GM23338 (cell line): ENCODE measurements at regions not wholly inside any gene's neighbourhood (a gene's known extent, or its start where the extent isn't known, plus 50 kb on each side); places are given as distances from the start of the nearest gene placed in this dataset.

ENCODE experiments used
- ATAC-seq: fragments of 200-7000 bp; cut with Tn5 transposase; 3 replicates; pipeline ENCODE4 v1.9.1; 2020
- DNase-seq: peaks from one replicate; pipeline ENCODE4 v3.0.0-alpha.2; 2015; ENCODE audit warnings: low spot score
- H2AFZ ChIP-seq: fragments of 200-600 bp; sonication (generic); 2 replicates; pipeline ENCODE4 v1.8.0; 2016; ENCODE audit warnings: antibody characterized with exemption, mild to moderate bottlenecking, moderate library complexity
- H3F3A ChIP-seq: fragments of 200-600 bp; sonication (generic); replicated peaks from 2 replicates; pipeline ENCODE4 v1.8.0; 2017; ENCODE audit warnings: antibody characterized with exemption, mixed run types, low read depth
- H3K27ac ChIP-seq: fragments of 200-600 bp; sonication (generic); 2 replicates; pipeline ENCODE4 v1.6.1; 2016; ENCODE audit warnings: low read depth
- H3K27me3 ChIP-seq: fragments of 200-600 bp; sonication (generic); 2 replicates; pipeline ENCODE4 v1.8.0; 2016; ENCODE audit warnings: mild to moderate bottlenecking, mixed run types, moderate library complexity; ENCODE audit not compliant: insufficient read depth
- H3K36me3 ChIP-seq: fragments of 200-600 bp; sonication (generic); 2 replicates; pipeline ENCODE4 v1.8.0; 2016; ENCODE audit warnings: mild to moderate bottlenecking; ENCODE audit not compliant: insufficient read depth
- H3K4me1 ChIP-seq: fragments of 200-600 bp; sonication (generic); 2 replicates; pipeline ENCODE4 v1.8.0; 2016; ENCODE audit warnings: mild to moderate bottlenecking, moderate library complexity; ENCODE audit not compliant: insufficient read depth
- H3K4me2 ChIP-seq: fragments of 200-600 bp; sonication (generic); 2 replicates; pipeline ENCODE4 v1.7.1; 2017; ENCODE audit warnings: mixed run types
- H3K4me3 ChIP-seq: fragments of 200-600 bp; sonication (generic); 2 replicates; pipeline ENCODE4 v1.6.1; 2016; ENCODE audit warnings: mixed run types
- H3K79me2 ChIP-seq: fragments of 200-600 bp; sonication (generic); replicated peaks from 2 replicates; pipeline ENCODE4 v1.8.0; 2017; ENCODE audit warnings: mild to moderate bottlenecking; ENCODE audit not compliant: insufficient read depth
- H3K9me2 ChIP-seq: fragments of 200-600 bp; sonication (generic); 2 replicates; pipeline ENCODE4 v1.8.0; 2017; ENCODE audit not compliant: insufficient read depth
- H4K20me1 ChIP-seq: fragments of 200-600 bp; sonication (generic); replicated peaks from 2 replicates; pipeline ENCODE4 v1.8.0; 2017; ENCODE audit warnings: mild to moderate bottlenecking; ENCODE audit not compliant: insufficient read depth
- H3K27ac Mint-ChIP-seq: 2 replicates; pipeline ENCODE4 v1.8.0; 2020; ENCODE audit warnings: inconsistent platforms, mild to moderate bottlenecking, moderate library complexity, mixed read lengths
- H3K27me3 Mint-ChIP-seq: 3 replicates; pipeline ENCODE4 v1.8.0; 2022; ENCODE audit warnings: low read depth, mild to moderate bottlenecking, moderate library complexity, mixed read lengths, inconsistent platforms; ENCODE audit not compliant: insufficient read depth, poor library complexity
- H3K36me3 Mint-ChIP-seq: 3 replicates; pipeline ENCODE4 v1.8.0; 2021; ENCODE audit warnings: low read depth, mild to moderate bottlenecking, inconsistent platforms, moderate library complexity, mixed read lengths
- H3K4me1 Mint-ChIP-seq: 3 replicates; pipeline ENCODE4 v1.8.0; 2020; ENCODE audit warnings: mild to moderate bottlenecking, inconsistent platforms, mixed read lengths
- H3K4me3 Mint-ChIP-seq: 3 replicates; pipeline ENCODE4 v1.8.0; 2021; ENCODE audit warnings: moderate library complexity, mild to moderate bottlenecking, inconsistent platforms, mixed read lengths
- H3K9me3 Mint-ChIP-seq: 3 replicates; pipeline ENCODE4 v1.8.0; 2020; ENCODE audit warnings: moderate library complexity, mild to moderate bottlenecking, inconsistent platforms, mixed read lengths
- CREB1 ChIP-seq: fragments of 250-450 bp; sonication (Bioruptor Pico); IDR thresholded peaks from 2 replicates; pipeline ENCODE4 v1.5.0; 2020; ENCODE audit warnings: low read depth, mild to moderate bottlenecking, moderate library complexity
- CTCF ChIP-seq, 2 experiments: fragments of 200-600 bp in 1 of 2; sonication (generic) in 1 of 2; conservative IDR thresholded peaks; 2 replicates each; pipeline versions ENCODE4 v1.5.1 to v1.6.1; 2016 to 2017; ENCODE audit warnings: antibody characterized with exemption in 2 of 2, low read depth in 2 of 2, mild to moderate bottlenecking in 2 of 2, moderate library complexity in 1 of 2
- EZH2 ChIP-seq: fragments of 200-600 bp; sonication (generic); IDR thresholded peaks from one replicate; pipeline ENCODE4 v1.8.0; 2017; ENCODE audit warnings: antibody characterized with exemption, mild to moderate bottlenecking, low read depth; ENCODE audit not compliant: unreplicated experiment
- NANOG ChIP-seq: IDR thresholded peaks from 2 replicates; pipeline ENCODE4 v1.6.1; 2016; ENCODE audit warnings: antibody characterized with exemption, borderline replicate concordance
- POLR2AphosphoS5 ChIP-seq: IDR thresholded peaks from 2 replicates; pipeline ENCODE4 v1.6.1; 2016; ENCODE audit warnings: antibody characterized with exemption, low read depth
- STAT1 ChIP-seq: IDR thresholded peaks from one replicate; pipeline ENCODE4 v1.6.1; 2016; ENCODE audit warnings: antibody characterized with exemption; ENCODE audit not compliant: unreplicated experiment
- ZNF331 ChIP-seq: fragments of 250-450 bp; sonication (Bioruptor Pico); IDR thresholded peaks from 2 replicates; pipeline ENCODE4 v1.5.0; 2020; ENCODE audit warnings: low read depth, mild to moderate bottlenecking, moderate library complexity
- ZNF462 ChIP-seq: fragments of 250-450 bp; sonication (Bioruptor Pico); IDR thresholded peaks from 2 replicates; pipeline ENCODE4 v1.5.0; 2020; ENCODE audit warnings: mild to moderate bottlenecking, moderate library complexity

GRCh38 chr1:106785176-106785575 lies 271.3 kb upstream of the PRMT6 start:
- Mint-ChIP-seq H3K4me3 (no peak overlapping the region), H3K36me3 (no peaks in the 10 kb centered on the region), H3K27ac (no peak overlapping the region), H3K9me3 (no peaks in the 10 kb centered on the region), H3K27me3 (no peaks in the 10 kb centered on the region), H3K4me1 (no peaks in the 10 kb centered on the region)
- H4K20me1 ChIP-seq = no peaks in the 10 kb centered on the region
- H3K4me3 ChIP-seq = no peak overlapping the region
- H3K36me3 ChIP-seq = no peaks in the 10 kb centered on the region
- no peak overlapping the region for H3K27ac ChIP-seq
- no peak for TF ChIP-seq CREB1 (CRISPR knock-in tag)
- no peak for TF ChIP-seq POLR2AphosphoS5
- TF ChIP-seq NANOG = no peak
- no peak for TF ChIP-seq EZH2
- no peak for TF ChIP-seq ZNF462 (CRISPR knock-in tag)
- no peak for TF ChIP-seq STAT1
- TF ChIP-seq CTCF (conservative IDR thresholded peaks at IDR 0.05; ENCODE audit: low read depth in 2 of 2) = no peak
- TF ChIP-seq ZNF331 (CRISPR knock-in tag) = no peak
- H3K4me2 ChIP-seq = no peak overlapping the region
- no peaks in the 10 kb centered on the region for H3K4me1 ChIP-seq
- no peaks in the 10 kb centered on the region for H3K9me2 ChIP-seq
- no peak for ATAC-seq
- no peaks in the 10 kb centered on the region for H3K27me3 ChIP-seq
- no peaks in the 10 kb centered on the region for H3F3A ChIP-seq
- H3K79me2 ChIP-seq = no peaks in the 10 kb centered on the region
- H2AFZ ChIP-seq = no peak overlapping the region
- DNase-seq = no peak
